ENCODE measurements at regions not wholly inside any gene's neighbourhood (a gene's known extent, or its start where the extent isn't known, plus 50 kb on each side); places are given as distances from the start of the nearest gene placed in this dataset.
"Not testable (repeated sequence)": the region's sequence is repeated elsewhere in the genome, so short reads cannot be mapped to it uniquely, and the experiment has no call there.

DNA sequence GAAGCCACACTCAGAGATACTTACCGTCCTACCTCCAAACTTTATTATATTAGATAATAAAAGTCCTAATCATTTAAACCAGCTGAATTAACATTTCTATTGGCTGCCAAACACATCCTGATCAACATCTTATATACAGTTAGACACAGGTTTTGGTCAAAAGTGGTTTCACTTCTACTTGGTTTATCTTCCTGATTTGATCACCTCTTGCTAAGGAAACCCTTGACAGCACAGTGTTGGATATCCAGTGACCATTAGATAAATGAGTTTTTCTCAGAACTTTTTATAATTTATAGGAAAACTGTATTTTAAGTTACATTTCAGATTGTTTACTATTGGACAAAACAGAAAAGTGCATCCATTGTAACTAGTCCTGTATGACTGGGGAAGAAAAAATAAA is 198.4 kb upstream of the NR2F2 start:
- DNase-seq (ENCODE audit: low read depth) = no peak

DNA sequence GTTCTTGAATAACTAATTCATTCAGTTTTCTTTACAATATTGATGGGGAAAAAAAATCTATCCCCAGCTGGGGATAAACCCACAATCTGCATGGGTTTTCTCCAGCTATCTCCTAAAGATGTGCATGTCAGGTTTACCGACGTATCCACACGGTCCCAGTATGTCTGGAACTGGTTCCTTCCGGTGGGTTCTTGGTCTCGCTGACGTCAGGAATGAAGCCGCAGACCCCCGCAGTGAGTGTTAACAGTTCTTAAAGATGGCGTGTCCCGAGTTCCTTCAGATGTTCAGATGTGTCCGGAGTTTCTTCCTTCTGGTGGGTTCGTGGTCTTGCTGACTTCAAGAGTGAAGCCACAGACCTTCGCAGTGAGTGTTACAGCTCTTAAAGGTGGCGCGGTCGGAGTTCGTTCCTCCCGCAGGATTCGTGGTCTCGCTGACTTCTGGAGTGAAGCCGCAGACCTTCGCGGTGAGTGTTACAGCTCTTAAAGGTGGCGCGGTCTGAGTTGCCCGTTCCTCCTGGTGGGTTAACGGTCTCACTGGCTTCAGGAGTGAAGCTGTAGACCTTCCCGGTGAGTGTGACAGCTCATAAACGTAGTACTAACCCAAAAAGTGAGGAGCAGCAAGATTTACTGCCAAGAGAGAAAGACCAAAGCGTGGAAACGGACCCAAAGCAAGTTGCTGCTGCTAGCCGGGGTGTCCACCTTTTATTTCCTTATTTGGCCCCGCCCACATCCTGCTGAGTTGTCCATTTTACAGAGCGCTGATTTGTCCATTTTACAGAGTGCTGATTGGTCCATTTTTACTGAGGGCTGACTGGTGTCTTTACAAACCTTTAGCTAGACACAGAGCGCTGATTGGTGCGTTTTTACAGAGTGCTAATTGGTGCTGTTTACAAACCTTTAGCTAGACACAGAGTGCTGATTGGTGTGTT is 195.1 kb upstream of the NR2F2 start:
- no peak for DNase-seq (ENCODE audit: low read depth)

DNA sequence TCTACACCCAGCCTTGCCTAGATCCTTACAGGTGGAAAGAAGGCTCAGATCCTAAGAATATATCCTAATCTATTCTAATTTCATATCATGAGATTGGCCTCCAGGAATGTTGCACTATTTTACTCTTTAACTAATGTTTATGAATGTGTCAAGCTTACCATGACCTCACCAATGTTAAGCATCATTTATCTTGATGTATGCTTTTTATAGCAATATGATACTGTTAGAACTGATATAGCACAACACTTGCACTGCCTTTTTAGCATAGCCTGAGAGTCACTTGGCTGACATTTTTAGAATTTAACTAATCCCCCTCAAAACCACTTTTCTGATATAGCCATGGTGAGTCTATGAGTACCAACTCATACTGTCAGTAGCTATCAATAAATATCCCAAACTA is 191.5 kb upstream of the NR2F2 start:
- DNase-seq (ENCODE audit: low read depth) = no peak

DNA sequence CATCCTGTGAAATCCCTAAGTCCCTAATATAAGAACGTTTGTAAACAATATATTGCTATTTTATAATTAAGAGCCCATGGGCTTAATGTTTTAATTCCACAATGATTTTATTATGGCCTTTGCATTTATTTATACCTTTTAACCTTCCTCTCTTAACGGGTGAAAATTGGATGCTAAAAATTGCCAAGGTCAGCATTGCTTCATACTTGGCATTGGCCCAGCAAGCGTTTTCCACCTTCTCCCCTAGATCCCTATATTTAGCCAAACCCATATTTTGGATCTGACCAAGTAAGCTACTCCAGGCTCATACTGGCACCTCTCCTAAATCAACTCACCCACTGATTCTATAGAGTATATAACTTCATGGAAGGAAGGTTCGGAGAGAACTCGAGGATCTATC is 188.0 kb upstream of the NR2F2 start:
- no peak for DNase-seq (ENCODE audit: low read depth)

DNA sequence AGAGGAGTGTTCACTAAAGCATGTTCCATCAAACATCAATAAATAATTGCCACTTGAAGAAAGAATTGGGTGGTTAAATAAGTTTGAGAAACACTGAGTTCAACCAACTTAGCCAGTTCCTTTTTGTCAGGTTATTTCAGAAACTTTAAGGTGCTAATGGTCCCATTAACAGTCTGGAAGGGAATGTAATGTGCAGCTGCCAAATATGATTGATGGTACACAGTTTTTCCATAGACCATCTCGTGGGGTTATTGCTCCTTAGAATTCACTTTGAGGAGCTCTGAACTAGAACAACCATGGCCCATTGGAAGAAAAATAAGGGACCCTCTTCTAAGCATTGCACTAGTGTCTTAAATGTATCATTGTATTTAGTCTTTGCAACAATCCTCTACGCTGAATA is 185.8 kb upstream of the NR2F2 start:
- no peak for DNase-seq (ENCODE audit: low read depth)

DNA sequence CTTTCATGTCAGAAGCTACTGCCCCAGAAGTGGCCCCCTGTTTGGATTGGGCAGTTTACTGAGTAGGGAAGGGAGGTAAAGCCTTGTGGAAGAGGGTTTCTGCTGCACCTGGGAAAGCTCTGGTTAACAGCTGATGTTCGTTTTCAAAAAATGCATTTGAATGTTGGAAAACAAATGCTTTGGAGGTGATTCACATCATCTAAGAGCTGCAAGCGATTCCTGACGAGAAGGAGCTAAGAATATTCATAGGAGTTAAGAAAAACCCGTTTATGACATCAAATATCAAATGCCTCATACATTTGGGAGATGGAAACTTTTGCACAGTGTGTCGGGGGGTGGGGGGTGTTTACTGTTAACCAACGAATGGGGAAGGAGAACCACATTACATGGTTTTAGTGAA is 183.8 kb upstream of the NR2F2 start:
- DNase-seq (ENCODE audit: low read depth) = no peak

DNA sequence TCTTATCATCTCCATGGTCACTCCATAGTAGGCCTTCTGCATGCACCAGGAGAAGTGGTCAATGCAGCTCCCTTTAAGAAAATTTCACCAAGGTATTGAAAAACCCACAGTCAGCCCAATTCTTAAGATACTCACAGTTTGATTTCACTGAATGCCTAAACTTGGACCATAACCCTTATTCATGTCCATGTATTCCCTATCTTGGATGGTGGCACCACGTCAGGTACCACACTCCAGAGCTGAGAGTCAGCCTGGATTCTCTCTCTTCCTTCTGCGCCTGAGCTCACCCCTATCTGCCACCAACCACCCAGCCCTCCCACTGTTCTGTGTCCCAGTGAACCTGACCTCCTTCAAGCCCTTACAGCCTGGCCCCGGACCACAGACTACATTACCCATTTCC is 183.2 kb upstream of the NR2F2 start:
- DNase-seq (ENCODE audit: low read depth) = no peak

DNA sequence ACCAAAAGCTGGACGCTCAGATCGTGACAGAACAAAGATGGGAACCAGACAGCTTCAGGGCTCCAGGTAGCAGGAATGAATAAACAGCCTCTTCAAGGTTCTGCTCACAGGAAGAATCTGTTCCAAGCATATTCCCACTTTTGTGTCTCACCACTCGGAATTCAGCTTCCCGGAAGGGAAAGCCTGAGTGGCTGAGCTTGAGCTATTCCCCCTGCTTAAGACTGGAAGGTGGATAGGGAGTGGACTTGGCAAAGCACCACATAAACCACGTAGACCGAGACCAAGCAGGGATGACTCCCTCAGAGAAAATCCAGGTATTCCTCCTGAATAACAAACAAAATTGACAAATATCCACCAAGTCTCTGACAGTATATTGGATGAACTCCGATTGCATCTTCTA is 180.2 kb upstream of the NR2F2 start:
- DNase-seq (ENCODE audit: low read depth) = no peak

DNA sequence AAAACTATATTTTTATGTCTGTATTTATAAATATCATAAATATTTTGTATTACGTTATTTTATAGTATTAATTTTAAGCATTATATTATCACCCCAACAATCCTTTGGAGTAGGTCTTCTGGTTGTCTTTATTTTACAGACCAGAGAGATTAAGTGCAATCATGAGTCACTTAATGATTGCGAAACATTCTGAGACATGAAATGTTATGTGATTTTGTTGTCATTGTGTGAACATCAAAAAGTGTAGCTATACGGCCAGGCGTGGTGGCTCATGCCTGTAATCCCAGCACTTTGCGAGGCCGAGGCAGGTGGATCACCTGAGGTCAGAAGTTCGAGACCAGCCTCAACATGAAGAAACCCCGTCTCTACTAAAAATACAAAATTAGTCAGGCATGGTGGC is 178.8 kb upstream of the NR2F2 start:
- not testable (repeated sequence) for DNase-seq (ENCODE audit: low read depth)

DNA sequence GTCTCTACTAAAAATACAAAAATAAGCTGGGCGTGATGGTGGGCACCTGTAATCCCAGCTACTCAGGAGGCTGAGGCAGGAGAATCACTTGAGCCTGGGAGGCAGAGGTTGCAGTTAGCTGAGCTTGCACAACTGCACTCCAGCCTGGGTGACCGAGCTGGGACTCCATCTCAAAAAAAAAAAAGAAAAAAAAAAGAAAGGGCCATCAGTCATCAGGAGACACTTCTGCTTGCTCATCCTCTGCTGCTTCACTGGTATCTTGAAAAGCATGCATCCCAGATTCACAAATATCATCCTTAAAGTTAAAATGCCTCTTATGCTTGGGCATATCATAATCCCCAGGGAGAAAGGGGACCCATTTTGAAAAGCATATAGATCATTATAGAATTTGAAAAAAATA is 176.6 kb upstream of the NR2F2 start:
- DNase-seq (ENCODE audit: low read depth) = no peak

DNA sequence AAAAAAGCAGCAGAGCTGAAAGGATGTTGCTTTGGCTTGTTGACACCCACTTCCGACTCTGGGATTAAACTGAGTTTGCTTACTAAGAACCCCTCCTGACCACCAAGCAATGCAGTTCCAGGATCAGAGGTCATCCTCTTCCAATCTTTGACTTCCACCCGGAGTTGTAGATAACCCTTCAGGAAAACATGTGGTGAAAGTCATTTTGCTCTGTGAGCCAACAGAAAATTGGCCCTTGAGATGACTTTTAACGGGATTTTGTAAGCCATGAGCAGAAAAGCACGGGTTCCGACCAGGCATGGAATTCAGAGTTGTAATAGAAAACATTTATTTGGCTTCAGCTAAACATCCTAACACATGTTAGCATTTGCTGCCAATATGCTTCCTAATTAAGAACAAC is 171.6 kb upstream of the NR2F2 start:
- DNase-seq (ENCODE audit: low read depth) = no peak

DNA sequence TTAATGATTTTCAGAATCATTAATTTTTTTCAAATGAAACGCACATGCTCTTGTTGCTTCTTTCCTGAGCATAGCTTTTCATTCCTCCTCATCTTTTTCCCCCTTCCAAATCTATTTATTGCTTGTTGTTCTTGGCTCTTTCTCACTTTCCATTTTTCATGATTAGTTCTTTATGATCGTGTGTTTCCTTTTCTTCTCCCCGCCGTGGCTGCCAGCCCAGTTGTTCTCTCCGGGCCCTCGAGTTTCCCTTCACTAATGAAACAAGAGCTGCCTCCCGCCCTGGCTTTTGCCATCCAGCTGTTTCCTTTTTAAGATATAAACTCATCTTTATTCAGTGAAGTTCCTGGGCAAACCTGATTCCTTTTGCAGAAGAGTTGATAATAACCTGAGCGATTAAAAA is 170.2 kb upstream of the NR2F2 start:
- no peak for DNase-seq (ENCODE audit: low read depth)

DNA sequence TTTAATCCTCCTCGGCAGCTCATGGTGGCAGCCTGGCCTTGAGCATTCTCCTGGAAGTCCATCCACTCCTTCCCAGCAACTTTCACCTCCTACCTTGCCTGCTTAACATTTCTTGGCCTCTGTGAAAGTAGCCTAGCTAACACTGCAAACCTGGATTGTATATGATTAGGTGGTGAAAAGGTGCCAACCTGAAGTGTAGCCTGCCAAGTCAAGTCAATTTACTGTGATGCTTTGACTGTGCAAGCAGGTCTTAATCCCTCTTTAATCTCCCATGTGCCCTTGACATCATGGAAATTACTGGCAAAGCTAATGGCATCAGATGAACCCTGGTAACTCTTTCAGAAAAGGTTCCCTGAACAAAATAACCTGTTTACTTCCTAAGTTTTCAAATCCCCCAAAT is 169.7 kb upstream of the NR2F2 start:
- no peak for DNase-seq (ENCODE audit: low read depth)

DNA sequence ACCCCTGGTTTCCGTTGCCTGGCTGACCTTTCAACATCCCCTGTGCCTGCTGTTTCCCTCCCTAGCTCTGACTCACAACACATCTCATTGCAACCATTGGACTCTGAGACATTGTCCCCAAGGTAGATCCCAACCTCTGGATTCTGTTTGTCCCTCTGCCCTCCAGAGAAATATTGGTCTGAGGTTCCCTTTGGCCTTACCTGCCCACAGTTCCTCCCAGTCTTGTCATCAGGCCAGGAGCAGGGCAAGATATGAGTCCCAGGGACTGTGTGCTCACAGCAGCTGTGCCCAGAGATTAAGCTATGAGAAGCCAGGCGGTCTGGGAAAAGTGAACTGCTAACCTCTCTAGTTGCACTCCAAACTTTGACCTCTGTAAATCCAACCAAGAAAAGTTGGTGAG is 168.2 kb upstream of the NR2F2 start:
- no peak for DNase-seq (ENCODE audit: low read depth)

DNA sequence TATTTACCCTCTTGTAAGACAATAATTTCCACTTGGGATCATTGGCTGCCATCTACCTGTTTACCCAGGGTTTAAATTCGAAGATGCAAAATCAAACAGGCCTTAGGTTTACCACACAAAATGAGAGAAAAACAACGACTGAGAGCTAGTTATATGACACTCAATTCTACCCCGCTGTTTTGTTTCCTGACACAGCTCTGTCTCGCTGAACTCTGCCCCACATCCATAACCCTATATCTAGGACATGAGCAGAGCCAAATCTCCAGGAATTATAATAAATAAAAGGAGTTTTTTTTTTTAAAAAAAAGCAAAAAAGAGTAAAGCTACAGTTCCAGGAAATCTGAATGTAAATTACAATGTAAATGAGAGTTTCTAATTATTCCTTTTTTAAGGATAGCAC is 165.4 kb upstream of the NR2F2 start:
- no peak for DNase-seq (ENCODE audit: low read depth)

DNA sequence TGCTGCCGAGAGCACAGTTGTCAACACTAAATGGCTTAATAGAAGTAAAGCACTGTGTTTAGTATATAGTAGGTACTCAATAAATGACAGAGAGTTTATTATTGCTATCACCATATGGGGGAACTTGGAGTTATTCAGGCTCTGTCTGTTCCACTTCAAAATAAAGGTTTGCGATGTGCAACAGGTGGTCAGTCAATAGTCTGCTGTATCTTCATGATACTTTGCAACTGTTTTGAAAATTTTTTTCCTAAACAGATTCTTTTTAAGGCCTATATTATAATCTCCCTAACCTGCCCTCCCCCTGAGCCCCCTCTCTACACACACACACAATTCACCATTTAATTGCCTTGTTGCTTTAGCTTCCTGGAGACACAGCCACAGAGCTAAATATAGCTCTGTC is 164.7 kb upstream of the NR2F2 start:
- DNase-seq (ENCODE audit: low read depth) = no peak

DNA sequence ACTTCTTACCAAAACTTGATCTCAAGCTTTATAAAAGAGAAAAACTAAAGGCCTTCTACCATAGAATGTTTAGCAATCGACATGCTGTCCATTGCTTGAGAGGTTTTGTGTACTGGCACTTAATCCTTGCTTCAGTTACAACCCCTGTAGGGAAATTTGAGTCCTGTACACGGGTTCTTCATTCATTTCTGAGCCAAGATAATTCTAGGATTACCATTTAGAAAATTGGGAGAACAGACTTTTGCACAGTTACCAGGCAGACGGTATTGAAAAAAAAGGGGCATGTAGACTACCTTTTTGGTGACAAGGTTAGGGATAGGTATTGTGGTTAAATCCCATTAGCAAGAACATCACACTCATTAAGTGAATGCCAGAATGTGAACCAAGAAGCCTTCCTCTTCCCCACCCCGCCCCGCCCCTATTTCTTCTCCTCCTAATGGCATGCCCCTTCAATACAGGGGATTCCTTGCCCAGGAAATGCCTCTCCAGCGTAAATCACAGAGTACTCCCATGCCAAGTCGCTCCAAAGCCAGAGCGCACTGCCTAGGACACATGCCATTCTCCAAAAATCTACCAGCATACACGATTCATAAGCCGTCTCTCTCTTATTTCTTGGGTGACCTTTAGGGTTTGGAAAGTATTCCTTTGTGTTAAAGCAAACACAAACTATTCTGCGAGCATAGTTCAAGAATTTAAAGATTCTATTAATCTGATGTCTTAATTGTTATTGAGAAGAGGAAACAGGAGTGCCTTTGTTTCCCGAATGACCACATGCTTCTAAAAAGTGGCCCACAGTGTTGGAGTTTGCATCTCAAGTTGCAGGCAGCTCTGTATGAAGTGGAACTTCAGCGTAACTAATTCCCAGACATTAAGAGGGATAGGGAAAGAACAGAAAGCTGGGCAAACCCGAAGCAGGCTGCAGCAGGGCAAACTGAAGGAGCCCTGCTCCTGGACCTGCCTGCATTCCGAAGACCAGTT is 164.0 kb upstream of the NR2F2 start:
- no peak for DNase-seq (ENCODE audit: low read depth)

DNA sequence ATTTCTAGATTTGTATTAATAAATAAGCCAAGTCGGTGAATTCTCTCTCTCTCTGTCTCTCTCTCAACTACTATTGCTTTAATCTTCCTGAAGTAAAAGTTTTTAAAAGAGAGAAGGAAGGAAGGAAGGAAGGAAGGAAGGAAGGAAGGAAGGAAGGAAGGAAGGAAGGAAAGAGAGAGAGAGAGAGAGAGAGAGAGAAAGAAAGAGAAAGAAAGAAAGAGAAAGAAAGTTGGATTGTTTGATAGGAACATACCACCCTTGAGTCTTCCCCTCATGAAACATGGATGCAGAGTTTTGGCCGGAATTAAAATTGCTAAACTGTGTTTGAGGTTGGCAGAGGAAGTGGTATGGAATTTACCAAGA is 159.9 kb upstream of the NR2F2 start:
- not testable (repeated sequence) for DNase-seq (ENCODE audit: low read depth)

DNA sequence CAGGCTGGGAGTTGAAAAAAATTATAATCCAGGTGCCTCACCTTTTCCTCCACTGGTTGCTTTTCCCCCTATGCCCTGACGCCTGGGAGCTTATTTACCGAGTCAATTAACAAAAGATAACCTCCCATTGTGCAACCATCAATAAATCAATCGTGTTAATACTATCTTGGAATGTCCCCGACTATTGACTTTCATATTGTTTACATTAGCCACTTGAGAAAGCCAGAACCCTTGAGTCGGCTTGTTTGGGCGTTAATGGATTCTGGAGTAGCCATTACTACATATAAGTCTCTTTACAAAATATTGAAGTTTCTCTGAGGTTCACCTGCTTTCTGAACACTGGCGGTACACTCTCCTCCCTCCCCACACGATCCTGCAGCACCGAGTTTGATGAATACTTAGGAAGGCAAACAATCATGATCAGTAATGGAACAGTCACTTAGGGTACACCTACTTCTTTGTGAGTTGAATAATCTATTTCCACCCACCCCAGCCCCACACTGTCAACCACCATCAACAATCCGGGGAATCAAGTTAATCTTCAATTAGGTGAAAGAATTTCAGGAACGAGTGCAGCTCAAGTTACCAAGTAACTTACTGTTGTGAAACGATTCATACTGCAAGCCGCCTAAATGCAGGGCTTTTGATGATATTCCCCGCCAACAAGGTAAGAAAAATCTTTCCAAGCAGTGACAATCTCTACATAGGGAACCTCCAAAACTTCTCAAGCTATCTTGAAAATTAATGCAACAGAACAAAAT is 159.3 kb upstream of the NR2F2 start:
- no peak for DNase-seq (ENCODE audit: low read depth)

DNA sequence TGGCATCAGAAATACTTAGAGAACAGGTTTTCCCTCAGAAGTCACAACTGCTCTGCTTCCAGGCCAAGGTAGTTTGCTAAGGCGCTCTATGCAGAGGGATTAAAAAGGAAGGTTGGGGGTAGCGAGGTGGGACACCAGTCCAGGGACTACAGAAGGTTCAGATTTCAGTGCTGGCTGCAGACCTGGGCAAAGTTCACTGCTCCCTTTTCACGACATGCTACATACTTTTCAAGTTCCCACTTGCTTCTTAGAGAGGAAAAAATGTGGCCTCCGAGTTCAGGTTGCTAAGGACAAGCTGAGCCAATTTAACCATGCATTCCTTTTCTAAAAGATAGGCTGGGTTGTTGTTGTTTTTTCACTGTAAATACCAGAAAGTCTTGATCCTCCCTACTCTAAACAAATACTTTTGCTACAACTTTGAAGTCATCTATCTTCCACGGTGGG is 158.6 kb upstream of the NR2F2 start:
- DNase-seq (ENCODE audit: low read depth) = no peak

DNA sequence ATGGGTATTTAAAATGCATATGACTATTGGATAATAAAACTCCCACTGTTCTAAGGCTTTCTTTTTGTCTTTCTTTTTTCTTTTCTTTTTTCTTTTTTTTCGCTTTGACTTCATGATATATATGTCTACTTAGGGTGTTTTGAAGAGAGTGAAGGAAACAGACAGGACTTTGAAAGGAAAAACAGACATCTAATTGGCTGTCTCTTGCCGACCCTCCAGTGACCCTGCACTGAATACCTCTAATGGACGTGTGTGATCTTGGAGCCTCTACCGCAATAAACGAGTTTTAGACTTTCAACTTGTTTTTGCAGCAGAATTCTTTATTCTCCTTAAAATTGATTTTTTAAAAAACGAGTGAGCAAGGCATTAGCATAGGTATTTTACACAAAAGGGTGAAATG is 158.1 kb upstream of the NR2F2 start:
- DNase-seq (ENCODE audit: low read depth) = no peak

DNA sequence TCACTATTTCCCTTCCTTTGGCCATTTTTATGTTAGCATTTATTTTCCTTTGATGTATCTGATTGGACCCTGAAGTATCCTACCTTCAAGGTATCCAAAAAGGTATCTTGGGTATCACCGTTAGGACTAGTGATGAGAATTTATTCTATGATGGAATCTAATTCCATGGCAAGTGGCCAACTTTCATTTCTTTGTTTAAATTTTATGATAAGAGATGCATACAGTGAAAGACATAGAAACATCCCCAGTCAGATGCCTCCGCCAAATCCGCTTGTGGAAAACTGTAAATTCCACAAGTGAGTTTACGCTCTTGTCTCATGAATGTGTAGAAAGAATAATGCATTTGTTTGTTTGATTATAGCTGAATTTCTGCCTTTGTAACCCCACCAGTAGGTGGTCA is 153.7 kb upstream of the NR2F2 start:
- no peak for DNase-seq (ENCODE audit: low read depth)
